ENCODE measurements at regions not wholly inside any gene's neighbourhood (a gene's known extent, or its start where the extent isn't known, plus 50 kb on each side); places are given as distances from the start of the nearest gene placed in this dataset.
A peak's percentile ranks its signal among the peaks of the same experiment; 100 is the strongest.

DNA sequence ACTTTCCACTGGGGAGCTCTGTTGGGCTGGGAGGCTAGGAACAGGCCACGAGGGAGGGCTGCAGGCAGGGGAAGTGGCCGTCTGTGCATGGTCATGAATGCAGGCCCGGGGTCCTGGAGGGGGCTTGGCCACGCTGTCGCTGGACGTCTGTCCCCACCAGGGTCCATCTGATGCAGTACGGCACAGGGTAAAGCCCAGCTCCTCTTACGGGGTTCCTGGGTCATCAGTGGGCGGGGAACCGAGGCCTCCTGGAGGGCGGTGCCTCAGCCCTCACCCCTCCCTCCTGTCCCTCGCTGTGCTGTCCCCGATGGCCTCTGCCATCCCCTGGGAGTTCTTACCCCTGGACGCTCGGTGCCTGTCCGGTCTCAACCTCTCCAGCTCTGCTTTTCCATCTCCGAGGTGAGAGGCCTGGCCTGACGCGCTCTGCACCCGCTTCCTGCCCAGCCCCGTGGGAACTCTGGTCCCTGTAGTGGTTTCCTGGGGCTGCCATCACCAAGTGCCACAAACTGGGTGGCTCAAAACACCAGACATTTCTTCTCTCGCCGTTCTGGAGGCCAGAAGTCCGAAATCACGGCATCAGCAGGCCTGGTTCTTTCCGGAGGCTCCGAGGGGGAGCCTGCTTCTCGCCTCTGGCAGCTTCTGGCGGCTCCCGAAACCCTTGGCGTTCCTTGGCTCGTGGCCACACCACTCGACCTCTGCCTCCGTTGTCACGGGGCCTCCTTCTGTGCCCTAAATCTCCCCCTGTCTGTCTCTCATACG lies 182.8 kb downstream of the SEC14L1 start (continued):
- TF ChIP-seq SIN3A (IDR thresholded peaks at IDR 0.05; ENCODE audit: borderline replicate concordance in 2 of 2, control insufficient read depth in 1 of 2, low read depth in 2 of 2, low read length in 2 of 2): peak; percentile 2 to 41; a peak in 1 of 4 replicates
- TF ChIP-seq CBX1 (IDR thresholded peaks at IDR 0.05; ENCODE audit: low read depth): 0 out of 2 replicates have a peak, but pooled peaks have one; percentile 20
- no peak for TF ChIP-seq RBM39 (optimal IDR thresholded peaks at IDR 0.05; ENCODE audit: low read depth, low read length)
- peak; percentile 23; the same call in 1 of the 2 replicates for TF ChIP-seq KAT7 (CRISPR knock-in tag; IDR thresholded peaks at IDR 0.05; ENCODE audit: borderline replicate concordance)
- TF ChIP-seq, protein P1, sequence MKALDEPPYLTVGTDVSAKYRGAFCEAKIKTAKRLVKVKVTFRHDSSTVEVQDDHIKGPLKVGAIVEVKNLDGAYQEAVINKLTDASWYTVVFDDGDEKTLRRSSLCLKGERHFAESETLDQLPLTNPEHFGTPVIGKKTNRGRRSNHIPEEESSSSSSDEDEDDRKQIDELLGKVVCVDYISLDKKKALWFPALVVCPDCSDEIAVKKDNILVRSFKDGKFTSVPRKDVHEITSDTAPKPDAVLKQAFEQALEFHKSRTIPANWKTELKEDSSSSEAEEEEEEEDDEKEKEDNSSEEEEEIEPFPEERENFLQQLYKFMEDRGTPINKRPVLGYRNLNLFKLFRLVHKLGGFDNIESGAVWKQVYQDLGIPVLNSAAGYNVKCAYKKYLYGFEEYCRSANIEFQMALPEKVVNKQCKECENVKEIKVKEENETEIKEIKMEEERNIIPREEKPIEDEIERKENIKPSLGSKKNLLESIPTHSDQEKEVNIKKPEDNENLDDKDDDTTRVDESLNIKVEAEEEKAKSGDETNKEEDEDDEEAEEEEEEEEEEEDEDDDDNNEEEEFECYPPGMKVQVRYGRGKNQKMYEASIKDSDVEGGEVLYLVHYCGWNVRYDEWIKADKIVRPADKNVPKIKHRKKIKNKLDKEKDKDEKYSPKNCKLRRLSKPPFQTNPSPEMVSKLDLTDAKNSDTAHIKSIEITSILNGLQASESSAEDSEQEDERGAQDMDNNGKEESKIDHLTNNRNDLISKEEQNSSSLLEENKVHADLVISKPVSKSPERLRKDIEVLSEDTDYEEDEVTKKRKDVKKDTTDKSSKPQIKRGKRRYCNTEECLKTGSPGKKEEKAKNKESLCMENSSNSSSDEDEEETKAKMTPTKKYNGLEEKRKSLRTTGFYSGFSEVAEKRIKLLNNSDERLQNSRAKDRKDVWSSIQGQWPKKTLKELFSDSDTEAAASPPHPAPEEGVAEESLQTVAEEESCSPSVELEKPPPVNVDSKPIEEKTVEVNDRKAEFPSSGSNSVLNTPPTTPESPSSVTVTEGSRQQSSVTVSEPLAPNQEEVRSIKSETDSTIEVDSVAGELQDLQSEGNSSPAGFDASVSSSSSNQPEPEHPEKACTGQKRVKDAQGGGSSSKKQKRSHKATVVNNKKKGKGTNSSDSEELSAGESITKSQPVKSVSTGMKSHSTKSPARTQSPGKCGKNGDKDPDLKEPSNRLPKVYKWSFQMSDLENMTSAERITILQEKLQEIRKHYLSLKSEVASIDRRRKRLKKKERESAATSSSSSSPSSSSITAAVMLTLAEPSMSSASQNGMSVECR (CRISPR knock-in tag; IDR thresholded peaks at IDR 0.05): 0 out of 2 replicates have a peak, but pooled peaks have one; percentile 20
- TF ChIP-seq, protein P2, sequence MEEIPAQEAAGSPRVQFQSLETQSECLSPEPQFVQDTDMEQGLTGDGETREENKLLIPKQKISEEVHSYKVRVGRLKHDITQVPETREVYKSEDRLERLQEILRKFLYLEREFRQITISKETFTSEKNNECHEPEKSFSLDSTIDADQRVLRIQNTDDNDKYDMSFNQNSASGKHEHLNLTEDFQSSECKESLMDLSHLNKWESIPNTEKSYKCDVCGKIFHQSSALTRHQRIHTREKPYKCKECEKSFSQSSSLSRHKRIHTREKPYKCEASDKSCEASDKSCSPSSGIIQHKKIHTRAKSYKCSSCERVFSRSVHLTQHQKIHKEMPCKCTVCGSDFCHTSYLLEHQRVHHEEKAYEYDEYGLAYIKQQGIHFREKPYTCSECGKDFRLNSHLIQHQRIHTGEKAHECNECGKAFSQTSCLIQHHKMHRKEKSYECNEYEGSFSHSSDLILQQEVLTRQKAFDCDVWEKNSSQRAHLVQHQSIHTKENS (CRISPR knock-in tag; IDR thresholded peaks at IDR 0.05): no peak
- TF ChIP-seq, protein P3, sequence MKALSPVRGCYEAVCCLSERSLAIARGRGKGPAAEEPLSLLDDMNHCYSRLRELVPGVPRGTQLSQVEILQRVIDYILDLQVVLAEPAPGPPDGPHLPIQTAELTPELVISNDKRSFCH (CRISPR knock-in tag; IDR thresholded peaks at IDR 0.05): no peak
- TF ChIP-seq, protein P3 (tag; IDR thresholded peaks at IDR 0.05): no peak
- TF ChIP-seq ZNF76 (CRISPR knock-in tag; IDR thresholded peaks at IDR 0.05; ENCODE audit: borderline replicate concordance): no peak
- TF ChIP-seq FOSL1 (tag; conservative IDR thresholded peaks at IDR 0.05): peak; percentile 82
- 0 out of 2 replicates have a peak, but pooled peaks have one; percentile 6 for TF ChIP-seq SP1 (CRISPR knock-in tag; IDR thresholded peaks at IDR 0.05)
- TF ChIP-seq HMGN3 (IDR thresholded peaks at IDR 0.05; ENCODE audit: borderline replicate concordance, extremely low read depth, insufficient read length, low read depth, low read length): peak; percentile 26
- peak; percentile 26; the same call in 1 of the 2 replicates for TF ChIP-seq NFIC (IDR thresholded peaks at IDR 0.05)
- TF ChIP-seq DPF2 (IDR thresholded peaks at IDR 0.05): peak; percentile 33; the same call in 1 of the 2 replicates
- TF ChIP-seq STAG1 (CRISPR knock-in tag; IDR thresholded peaks at IDR 0.05; ENCODE audit: borderline replicate concordance): no peak
- peak; percentile 9; the same call in 1 of the 2 replicates for TF ChIP-seq SMARCA4 (IDR thresholded peaks at IDR 0.05)
- no peak for TF ChIP-seq SNRNP70 (optimal IDR thresholded peaks at IDR 0.05; ENCODE audit: low read depth, low read length)
- TF ChIP-seq PHF8 (IDR thresholded peaks at IDR 0.05; ENCODE audit: borderline replicate concordance, low read length): peak; percentile 26; the same call in 1 of the 2 replicates
- TF ChIP-seq HDGF (IDR thresholded peaks at IDR 0.05): 0 out of 2 replicates have a peak, but pooled peaks have one; percentile 31
- TF ChIP-seq SMARCE1 (IDR thresholded peaks at IDR 0.05): peak; percentile 19; the same call in 1 of the 2 replicates
- TF ChIP-seq ZNF134 (CRISPR knock-in tag; conservative IDR thresholded peaks at IDR 0.05): no peak; the same call in 1 of the 2 replicates
- TF ChIP-seq CTBP1 (IDR thresholded peaks at IDR 0.05; ENCODE audit: borderline replicate concordance): 0 out of 2 replicates have a peak, but pooled peaks have one; percentile 13
